ENCODE measurements at regions not wholly inside any gene's neighbourhood (a gene's known extent, or its start where the extent isn't known, plus 50 kb on each side); places are given as distances from the start of the nearest gene placed in this dataset.
"Not testable (repeated sequence)": the region's sequence is repeated elsewhere in the genome, so short reads cannot be mapped to it uniquely, and the experiment has no call there.

DNA sequence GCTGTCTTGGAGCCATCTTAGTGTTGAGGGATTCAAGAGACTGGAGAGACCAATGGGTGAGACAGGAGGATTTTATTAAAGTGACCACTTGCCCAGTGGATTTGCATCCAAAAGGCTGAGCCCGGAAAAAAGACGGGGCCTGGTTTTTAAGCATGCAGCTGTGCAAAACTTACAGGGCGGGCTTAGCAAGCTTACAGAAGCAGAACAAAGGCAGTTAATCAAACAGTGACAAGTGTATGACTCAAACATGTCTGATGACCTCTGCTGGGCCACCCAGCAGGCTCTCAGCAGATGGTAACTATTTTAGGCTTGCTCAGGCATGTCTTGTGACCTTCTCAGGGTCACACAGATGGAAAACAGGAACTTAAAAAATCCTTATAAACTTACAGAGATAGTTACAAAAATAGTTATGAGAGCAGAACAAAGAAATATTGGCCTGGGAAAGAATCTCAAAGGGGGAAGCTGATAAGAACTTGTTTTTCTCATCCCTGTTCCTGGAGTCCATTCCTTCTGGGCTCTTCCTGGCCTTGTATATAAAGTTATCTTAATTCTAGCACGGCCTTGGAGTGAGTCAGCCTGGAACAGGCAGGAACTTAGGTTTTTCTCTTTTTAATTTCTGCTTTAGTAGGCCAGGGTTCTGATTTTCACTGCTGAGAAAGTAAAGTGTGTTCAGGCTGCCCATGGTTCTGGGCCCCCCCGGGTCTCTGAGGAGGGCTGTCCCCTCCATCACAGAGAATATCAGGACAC is 141.3 kb downstream of the CCDC74A start:
- DNase-seq (ENCODE audit: insufficient read length, low spot score); FAIRE-seq: not testable (repeated sequence)

DNA sequence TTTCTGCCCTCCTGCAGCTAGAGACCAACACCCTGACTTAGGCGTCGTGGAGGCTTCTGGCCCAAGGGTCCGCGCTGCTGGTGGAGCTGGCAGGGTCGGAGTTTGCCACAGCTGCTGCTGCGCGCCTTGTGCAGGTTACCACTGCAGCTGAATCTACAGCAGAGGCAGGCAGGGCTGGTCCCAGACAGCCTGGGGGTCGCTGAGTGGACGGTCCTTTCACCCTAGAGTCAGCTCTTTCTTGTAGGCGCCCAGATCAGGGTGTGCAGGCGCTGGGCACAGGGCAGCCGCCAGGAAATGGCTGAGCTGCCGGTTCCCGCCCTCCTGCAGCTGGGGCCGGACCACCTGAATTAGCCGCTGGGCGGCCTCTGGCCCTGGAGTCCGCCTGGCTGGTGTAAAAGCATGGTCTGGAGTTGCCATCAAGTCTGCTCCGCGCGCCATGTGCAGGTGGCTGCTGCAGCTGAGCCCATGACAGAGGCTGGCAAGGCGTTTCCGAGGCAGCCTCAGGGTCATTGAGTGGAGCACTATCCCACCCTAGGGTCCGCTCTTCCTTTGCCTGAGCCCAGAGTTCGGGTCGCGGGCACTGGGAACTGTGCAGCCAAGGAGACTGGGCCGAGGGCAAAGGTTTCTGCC is 144.3 kb downstream of the CCDC74A start:
- FAIRE-seq; DNase-seq (ENCODE audit: insufficient read length, low spot score): not testable (repeated sequence)

DNA sequence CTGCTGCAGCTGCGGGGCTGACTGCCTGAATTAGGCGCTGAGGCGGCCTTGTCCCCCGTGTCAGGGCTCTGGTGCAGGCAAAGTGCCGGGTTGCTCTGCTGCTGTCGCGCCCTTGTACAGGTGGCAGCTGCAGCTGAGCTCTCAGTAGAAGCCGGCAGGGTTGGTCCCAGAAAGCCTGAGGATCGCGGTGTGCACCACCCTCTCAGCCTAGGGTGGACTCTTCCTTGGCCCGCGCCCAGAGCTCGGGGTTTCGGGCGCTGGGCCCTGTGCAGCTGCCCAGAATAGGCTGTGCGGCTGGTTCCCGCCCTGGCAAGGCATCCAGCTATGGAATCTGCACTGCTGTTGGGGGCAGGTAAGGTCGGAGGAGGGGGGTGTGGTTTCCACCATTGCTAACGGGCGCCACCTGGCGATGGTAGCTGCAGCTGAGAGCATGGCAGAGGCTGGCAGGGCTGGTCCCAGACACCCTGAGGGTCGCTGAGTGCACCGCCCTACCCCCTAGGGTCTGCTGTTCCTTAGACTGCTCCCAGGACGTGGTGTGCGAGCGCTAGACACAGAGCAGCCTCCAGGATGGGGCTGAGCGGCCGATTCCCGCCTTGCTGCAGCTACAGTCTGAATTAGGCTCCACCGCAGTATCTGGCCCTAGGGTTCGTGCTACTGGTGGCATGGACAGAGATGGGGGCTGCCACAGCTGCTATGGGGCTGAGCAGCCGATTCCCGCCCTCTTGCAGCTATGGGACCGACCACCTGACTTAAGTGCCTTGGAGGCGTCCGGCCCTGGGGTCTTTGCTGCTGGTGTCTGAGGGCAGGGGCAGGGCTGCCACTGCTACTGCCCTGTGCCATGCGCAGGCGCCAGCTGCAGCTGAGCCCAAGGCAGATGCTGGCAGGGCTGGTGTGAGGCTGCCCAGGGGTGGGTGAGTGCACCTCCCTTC is 145.0 kb downstream of the CCDC74A start:
- not testable (repeated sequence) for FAIRE-seq; DNase-seq (ENCODE audit: insufficient read length, low spot score)

- FAIRE-seq = no peak
- peak; percentile 49 for DNase-seq (ENCODE audit: insufficient read length, low spot score)
Observed at GRCh38 chr2:131673400-131674173, 145.9 kb downstream of the CCDC74A start.

DNA sequence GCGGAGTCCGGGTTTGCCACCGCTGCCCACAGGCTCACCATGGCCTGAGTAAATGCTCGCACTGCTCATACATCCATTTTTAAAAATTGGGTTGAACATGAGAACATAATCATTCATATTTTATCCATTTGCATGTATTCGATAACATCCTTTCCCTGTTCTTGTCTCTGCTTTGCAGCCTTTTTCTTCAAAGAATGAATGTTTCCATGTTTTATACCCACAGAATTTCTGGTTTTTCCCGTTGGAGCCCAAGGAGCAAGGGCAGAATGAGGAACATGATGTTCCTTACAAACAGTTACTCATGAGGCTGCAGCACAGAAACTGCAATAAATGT is 146.5 kb downstream of the CCDC74A start:
- FAIRE-seq (no peak), DNase-seq (ENCODE audit: insufficient read length, low spot score) (no peak)

- FAIRE-seq; DNase-seq (ENCODE audit: insufficient read length, low spot score): not testable (repeated sequence)
Observed at GRCh38 chr2:131681611-131682121, 154.0 kb downstream of the CCDC74A start.

- FAIRE-seq (no peak), DNase-seq (ENCODE audit: insufficient read length, low spot score) (peak; percentile 71)
Observed at GRCh38 chr2:131682122-131682944, 154.6 kb downstream of the CCDC74A start.

GRCh38 chr2:131682945-131683330 is 155.2 kb downstream of the CCDC74A start:
- DNase-seq (ENCODE audit: insufficient read length, low spot score); FAIRE-seq: not testable (repeated sequence)

GRCh38 chr2:131684631-131685316 is 157.1 kb downstream of the CCDC74A start:
- DNase-seq (ENCODE audit: insufficient read length, low spot score); FAIRE-seq: not testable (repeated sequence)

GRCh38 chr2:131686164-131686893 is 158.6 kb downstream of the CCDC74A start:
- not testable (repeated sequence) for FAIRE-seq; DNase-seq (ENCODE audit: insufficient read length, low spot score)

DNA sequence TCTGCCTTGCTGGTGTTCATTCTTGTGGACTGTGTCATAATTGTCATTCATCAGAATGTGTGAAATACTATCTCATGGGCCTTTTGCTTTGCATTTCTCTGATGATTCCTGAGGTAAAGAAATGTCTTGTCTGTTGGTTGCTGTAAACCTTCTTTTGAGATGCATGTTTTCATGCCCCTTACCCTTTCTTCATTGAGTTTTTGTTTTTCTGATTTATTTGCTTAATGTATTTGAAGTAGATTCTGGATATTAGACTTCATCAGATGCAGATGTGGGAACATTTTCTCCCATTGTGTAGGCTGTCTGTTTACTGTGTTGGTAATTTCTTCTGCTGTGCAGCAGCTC is 159.2 kb downstream of the CCDC74A start:
- not testable (repeated sequence) for FAIRE-seq; DNase-seq (ENCODE audit: insufficient read length, low spot score)

GRCh38 chr2:131689066-131689465 is 161.4 kb downstream of the CCDC74A start:
- not testable (repeated sequence) for FAIRE-seq; DNase-seq (ENCODE audit: insufficient read length, low spot score)

DNA sequence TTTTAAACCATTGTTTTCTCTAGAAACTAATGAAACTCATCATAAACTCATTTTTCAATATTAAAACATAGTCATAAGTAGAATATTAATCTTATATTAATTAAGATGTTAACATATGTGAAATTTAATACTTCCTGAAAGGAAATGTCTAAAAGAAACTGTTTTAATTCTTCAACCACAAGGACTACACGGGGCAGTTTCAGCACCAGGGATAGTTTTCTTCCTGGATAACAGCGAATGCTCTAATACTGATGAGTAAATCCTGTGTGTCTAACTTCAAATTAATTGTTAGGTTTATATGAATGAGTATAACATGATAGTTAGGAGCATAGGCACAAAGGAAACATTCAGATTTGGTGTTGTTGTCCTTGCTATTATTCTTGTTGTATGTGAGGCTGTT is 183.6 kb downstream of the CCDC74A start:
- not testable (repeated sequence) for DNase-seq (ENCODE audit: insufficient read length, low spot score); FAIRE-seq

- not testable (repeated sequence) for DNase-seq (ENCODE audit: insufficient read length, low spot score); FAIRE-seq
Observed at GRCh38 chr2:131717907-131718306, 190.2 kb downstream of the CCDC74A start.

- not testable (repeated sequence) for FAIRE-seq; DNase-seq (ENCODE audit: insufficient read length, low spot score)
Observed at GRCh38 chr2:131721163-131721562, 193.5 kb downstream of the CCDC74A start.

- not testable (repeated sequence) for FAIRE-seq; DNase-seq (ENCODE audit: insufficient read length, low spot score)
Observed at GRCh38 chr2:131722256-131722655, 194.6 kb downstream of the CCDC74A start.

- no peak for FAIRE-seq
- no peak for DNase-seq (ENCODE audit: insufficient read length, low spot score)
Observed at GRCh38 chr2:131724019-131724418, 196.3 kb downstream of the CCDC74A start.

GRCh38 chr2:131728451-131728850 is 200.8 kb downstream of the CCDC74A start:
- not testable (repeated sequence) for FAIRE-seq; DNase-seq (ENCODE audit: insufficient read length, low spot score)
